ENCODE measurements at regions not wholly inside any gene's neighbourhood (a gene's known extent, or its start where the extent isn't known, plus 50 kb on each side); places are given as distances from the start of the nearest gene placed in this dataset.

DNA sequence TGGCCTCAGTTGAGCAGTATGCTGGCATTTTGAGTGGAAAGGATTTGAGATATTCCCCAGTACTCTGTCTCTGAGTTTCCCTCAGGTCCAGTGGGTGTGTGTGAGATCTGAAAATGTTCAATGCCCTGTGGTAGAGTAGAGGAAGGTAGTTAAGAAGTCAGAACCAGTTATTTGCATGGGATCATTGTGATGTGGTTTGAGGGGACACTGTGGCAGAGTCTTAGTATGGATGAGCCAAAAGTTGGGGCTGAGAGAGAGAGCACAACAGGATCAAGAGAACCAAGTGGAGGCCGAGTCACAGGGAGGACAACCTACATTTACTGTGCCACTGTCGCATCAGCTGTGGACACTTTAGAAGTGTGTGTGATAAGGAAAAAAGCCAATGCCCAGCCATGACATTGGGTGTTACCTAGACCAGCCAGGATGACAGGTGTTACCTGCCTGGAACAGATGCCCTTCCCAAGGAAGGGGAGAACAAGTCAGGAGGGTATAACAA is 128.9 kb upstream of the IL12B start:
- TF ChIP-seq CTCF (IDR thresholded peaks at IDR 0.05; ENCODE audit: extremely low read depth in 1 of 2, insufficient read depth in 1 of 2, low read depth in 1 of 2, low read length in 2 of 2) (no peak), POLR2A (IDR thresholded peaks at IDR 0.05; ENCODE audit: low read depth, low read length) (no peak), FOS (IDR thresholded peaks at IDR 0.05; ENCODE audit: borderline replicate concordance, insufficient read depth, low read length) (no peak), EZH2 (IDR thresholded peaks at IDR 0.05; ENCODE audit: borderline replicate concordance, low read depth, low read length, severe bottlenecking) (no peak), POLR2AphosphoS5 (IDR thresholded peaks at IDR 0.05; ENCODE audit: insufficient read depth, low read depth, low read length) (no peak), MYC (IDR thresholded peaks at IDR 0.05; ENCODE audit: low read depth, low read length) (no peak), GATA2 (IDR thresholded peaks at IDR 0.05; ENCODE audit: insufficient read depth, insufficient read length, low read depth, low read length) (no peak)
- TF ChIP-seq, protein P1, sequence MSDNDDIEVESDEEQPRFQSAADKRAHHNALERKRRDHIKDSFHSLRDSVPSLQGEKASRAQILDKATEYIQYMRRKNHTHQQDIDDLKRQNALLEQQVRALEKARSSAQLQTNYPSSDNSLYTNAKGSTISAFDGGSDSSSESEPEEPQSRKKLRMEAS (IDR thresholded peaks at IDR 0.05; ENCODE audit: insufficient read depth, insufficient read length), result no peak
